PC-9 (cell line): ENCODE measurements at regions not wholly inside any gene's neighbourhood (a gene's known extent, or its start where the extent isn't known, plus 50 kb on each side); places are given as distances from the start of the nearest gene placed in this dataset.

ENCODE experiments used
- CTCF ChIP-seq: fragments of 200-600 bp; sonication (generic); conservative IDR thresholded peaks from 2 replicates; pipeline ENCODE4 v1.6.1; 2017; ENCODE audit warnings: mixed run types, antibody characterized with exemption, mild to moderate bottlenecking, moderate library complexity
- EZH2 ChIP-seq: fragments of 200-600 bp; sonication (generic); IDR thresholded peaks from 2 replicates; pipeline ENCODE4 v1.8.0; 2017; ENCODE audit warnings: antibody characterized with exemption, low read depth

- no peak for TF ChIP-seq CTCF
- TF ChIP-seq EZH2 = no peak
These were observed 433.4 kb upstream of the MEIS1 start for GRCh38 chr2:66001538-66001937.
